OCI-LY3 (cell line): ENCODE measurements at regions not wholly inside any gene's neighbourhood (a gene's known extent, or its start where the extent isn't known, plus 50 kb on each side); places are given as distances from the start of the nearest gene placed in this dataset.

Source experiments
- CTCF ChIP-seq: fragments of 200-600, 300-600 bp; sonication (generic); IDR thresholded peaks from 2 replicates; pipeline ENCODE4 v1.5.1; 2014; ENCODE audit warnings: antibody characterized with exemption, low read length, low read depth
- EZH2phosphoT487 ChIP-seq: fragments of 200-600 bp; shearing (Covaris generic); IDR thresholded peaks from 2 replicates; pipeline ENCODE4 v1.6.1; 2018; ENCODE audit warnings: antibody characterized with exemption, mixed run types, low read depth

- peak; percentile 61 for TF ChIP-seq CTCF
- no peak for TF ChIP-seq EZH2phosphoT487
Observed at GRCh38 chr19:28217022-28217421, 995.9 kb downstream of the UQCRFS1 start.
